Liver (tissue), 3 donors: ENCODE measurements at regions not wholly inside any gene's neighbourhood (a gene's known extent, or its start where the extent isn't known, plus 50 kb on each side); places are given as distances from the start of the nearest gene placed in this dataset.

ENCODE experiments used
- ATF3 ChIP-seq: IDR thresholded peaks from 2 replicates; pipeline ENCODE4 v1.6.1; 2016; ENCODE audit warnings: antibody characterized with exemption
- CTCF ChIP-seq: fragments of 150-350 bp; IDR thresholded peaks from 2 replicates; pipeline ENCODE4 v1.5.1; 2017; ENCODE audit warnings: improper control_type of control experiment, low read depth, low read length; ENCODE audit not compliant: missing input control
- EGR1 ChIP-seq, 2 donors: IDR thresholded peaks; 2 replicates each; pipeline ENCODE4 v1.6.1; 2016 to 2018; ENCODE audit warnings: antibody characterized with exemption in 2 of 2, low read depth in 2 of 2
- FOXA1 ChIP-seq: IDR thresholded peaks from 2 replicates; pipeline ENCODE4 v1.6.1; 2016; ENCODE audit warnings: antibody characterized with exemption
- FOXA2 ChIP-seq: IDR thresholded peaks from 2 replicates; pipeline ENCODE4 v1.6.1; 2016; ENCODE audit warnings: antibody characterized with exemption
- MAX ChIP-seq: IDR thresholded peaks from 2 replicates; pipeline ENCODE4 v1.6.1; 2016; ENCODE audit warnings: antibody characterized with exemption
- RAD21 ChIP-seq, 2 donors: IDR thresholded peaks; 2 replicates each; pipeline ENCODE4 v1.6.1; 2016; ENCODE audit warnings: antibody characterized with exemption in 2 of 2, mild to moderate bottlenecking in 2 of 2
- RXRA ChIP-seq, 2 donors: IDR thresholded peaks; 2 replicates each; pipeline ENCODE4 v1.6.1; 2017 to 2018; ENCODE audit warnings: antibody characterized with exemption in 2 of 2, mild to moderate bottlenecking in 1 of 2
- SP1 ChIP-seq: IDR thresholded peaks from 2 replicates; pipeline ENCODE4 v1.6.1; 2018; ENCODE audit warnings: antibody characterized with exemption, mild to moderate bottlenecking
- TAF1 ChIP-seq: conservative IDR thresholded peaks from 2 replicates; pipeline ENCODE4 v1.6.1; 2016; ENCODE audit warnings: antibody characterized with exemption, mild to moderate bottlenecking
- YY1 ChIP-seq: IDR thresholded peaks from 2 replicates; pipeline ENCODE4 v1.6.1; 2016; ENCODE audit warnings: antibody characterized with exemption, mild to moderate bottlenecking
- ZBTB33 ChIP-seq: IDR thresholded peaks from 2 replicates; pipeline ENCODE4 v1.6.1; 2016; ENCODE audit warnings: antibody characterized with exemption
- TF ChIP-seq, protein P1 (sequence below): IDR thresholded peaks from 2 replicates; pipeline ENCODE4 v1.6.1; 2016; ENCODE audit warnings: antibody characterized with exemption, mild to moderate bottlenecking
- donor health status: healthy.
- donor health status: healthy.

DNA sequence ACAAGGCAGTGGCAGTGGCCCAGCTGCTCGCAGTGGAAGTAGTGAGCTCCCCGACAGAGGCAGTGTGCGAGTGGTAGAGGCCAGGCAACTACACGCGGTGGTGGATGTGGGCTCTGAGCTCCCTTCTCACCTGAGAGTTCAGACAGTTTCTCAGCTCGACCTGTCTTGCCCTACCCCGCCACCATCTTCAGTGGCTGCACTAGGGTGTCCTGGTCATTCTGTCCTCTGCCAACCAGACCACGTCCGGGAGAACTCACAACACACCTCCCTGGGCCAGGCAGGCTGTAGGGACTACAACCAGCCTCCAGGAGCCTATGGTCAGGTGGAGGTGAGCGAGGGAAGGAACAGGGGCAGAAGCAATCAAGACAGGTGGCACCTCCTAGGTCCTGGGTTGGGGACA is 106.3 kb upstream of the SMAD3 start:
- TF ChIP-seq CTCF (no peak), SP1 (no peak), FOXA2 (no peak), TAF1 (no peak), RAD21 (IDR thresholded peaks at IDR 0.05) (no peak), MAX (no peak), RXRA (IDR thresholded peaks at IDR 0.05) (no peak), ZBTB33 (no peak), YY1 (no peak), EGR1 (IDR thresholded peaks at IDR 0.05; ENCODE audit: low read depth in 2 of 2) (no peak), ATF3 (no peak), FOXA1 (no peak)
- TF ChIP-seq, protein P1, sequence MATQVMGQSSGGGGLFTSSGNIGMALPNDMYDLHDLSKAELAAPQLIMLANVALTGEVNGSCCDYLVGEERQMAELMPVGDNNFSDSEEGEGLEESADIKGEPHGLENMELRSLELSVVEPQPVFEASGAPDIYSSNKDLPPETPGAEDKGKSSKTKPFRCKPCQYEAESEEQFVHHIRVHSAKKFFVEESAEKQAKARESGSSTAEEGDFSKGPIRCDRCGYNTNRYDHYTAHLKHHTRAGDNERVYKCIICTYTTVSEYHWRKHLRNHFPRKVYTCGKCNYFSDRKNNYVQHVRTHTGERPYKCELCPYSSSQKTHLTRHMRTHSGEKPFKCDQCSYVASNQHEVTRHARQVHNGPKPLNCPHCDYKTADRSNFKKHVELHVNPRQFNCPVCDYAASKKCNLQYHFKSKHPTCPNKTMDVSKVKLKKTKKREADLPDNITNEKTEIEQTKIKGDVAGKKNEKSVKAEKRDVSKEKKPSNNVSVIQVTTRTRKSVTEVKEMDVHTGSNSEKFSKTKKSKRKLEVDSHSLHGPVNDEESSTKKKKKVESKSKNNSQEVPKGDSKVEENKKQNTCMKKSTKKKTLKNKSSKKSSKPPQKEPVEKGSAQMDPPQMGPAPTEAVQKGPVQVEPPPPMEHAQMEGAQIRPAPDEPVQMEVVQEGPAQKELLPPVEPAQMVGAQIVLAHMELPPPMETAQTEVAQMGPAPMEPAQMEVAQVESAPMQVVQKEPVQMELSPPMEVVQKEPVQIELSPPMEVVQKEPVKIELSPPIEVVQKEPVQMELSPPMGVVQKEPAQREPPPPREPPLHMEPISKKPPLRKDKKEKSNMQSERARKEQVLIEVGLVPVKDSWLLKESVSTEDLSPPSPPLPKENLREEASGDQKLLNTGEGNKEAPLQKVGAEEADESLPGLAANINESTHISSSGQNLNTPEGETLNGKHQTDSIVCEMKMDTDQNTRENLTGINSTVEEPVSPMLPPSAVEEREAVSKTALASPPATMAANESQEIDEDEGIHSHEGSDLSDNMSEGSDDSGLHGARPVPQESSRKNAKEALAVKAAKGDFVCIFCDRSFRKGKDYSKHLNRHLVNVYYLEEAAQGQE: no peak
